Colonic mucosa (tissue), 4 donors: ENCODE measurements at regions not wholly inside any gene's neighbourhood (a gene's known extent, or its start where the extent isn't known, plus 50 kb on each side); places are given as distances from the start of the nearest gene placed in this dataset.

ENCODE experiments used
- DNase-seq: peaks from one replicate; pipeline ENCODE4 v3.0.0-alpha.2; 2020
- H3K27ac ChIP-seq: fragments of 200-600 bp; one replicate; pipeline ENCODE4 v1.8.0; 2021
- H3K27me3 ChIP-seq: fragments of 200-600 bp; one replicate; pipeline ENCODE4 v1.8.0; 2021
- H3K36me3 ChIP-seq: fragments of 200-600 bp; one replicate; pipeline ENCODE4 v1.8.0; 2021
- H3K4me1 ChIP-seq: fragments of 200-600 bp; one replicate; pipeline ENCODE4 v1.8.0; 2021; ENCODE audit warnings: mild to moderate bottlenecking
- H3K4me3 ChIP-seq: fragments of 200-600 bp; one replicate; pipeline ENCODE4 v1.8.0; 2021
- H3K9ac ChIP-seq, 2 donors: one replicate each; pipeline ENCODE4 v1.7.0; 2013; ENCODE audit warnings: control low read depth in 2 of 2, low read depth in 2 of 2, low read length in 2 of 2
- H3K9me3 ChIP-seq: fragments of 200-600 bp; one replicate; pipeline ENCODE4 v1.8.0; 2021
- intact Hi-C: fragments of 100-400 bp; cut with DNase I; formaldehyde crosslinking; loops from one replicate; pipeline ENCODE4 v1.14.1; 2022
- TF ChIP-seq, protein P1 (sequence below): fragments of 200-600 bp; IDR thresholded peaks from one replicate; pipeline ENCODE4 v1.8.0; 2022; ENCODE audit warnings: antibody characterized with exemption, mild to moderate bottlenecking
- donor health status: healthy.
- donor health status: DM: no; HTN: no; CAD: no.
- donor health status: DM: no; HTN: no; CAD: no.

DNA sequence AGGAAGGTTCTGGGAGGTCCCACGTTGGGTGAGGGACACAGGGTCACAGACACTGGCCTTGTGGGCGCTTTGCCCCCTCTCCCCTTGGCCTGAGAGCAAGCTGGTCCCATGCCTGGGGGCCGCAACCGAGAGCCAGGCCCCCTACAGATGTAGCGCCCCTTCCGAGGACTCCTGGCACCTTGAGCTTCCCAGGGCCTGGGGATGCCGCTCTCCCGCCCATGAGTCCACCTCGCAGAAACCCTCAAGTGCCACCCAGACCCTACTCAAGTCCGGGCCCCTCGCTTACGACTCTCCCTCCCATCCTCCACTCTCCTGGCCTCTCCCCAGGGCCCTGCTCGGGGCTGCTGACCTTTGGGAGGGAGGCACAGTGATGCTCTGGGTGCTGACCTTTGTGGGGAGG, 204.0 kb downstream of the BRD1 start:
- Histone ChIP-seq H3K4me3 (no peak overlapping the region), H3K36me3 (no peaks in the 10 kb centered on the region), H3K4me1 (no peaks in the 10 kb centered on the region), H3K27ac (no peak overlapping the region), H3K9me3 (no peaks in the 10 kb centered on the region), H3K9ac (no peak overlapping the region), H3K27me3 (no peaks in the 10 kb centered on the region)
- DNase-seq = no peak
- TF ChIP-seq, protein P1, sequence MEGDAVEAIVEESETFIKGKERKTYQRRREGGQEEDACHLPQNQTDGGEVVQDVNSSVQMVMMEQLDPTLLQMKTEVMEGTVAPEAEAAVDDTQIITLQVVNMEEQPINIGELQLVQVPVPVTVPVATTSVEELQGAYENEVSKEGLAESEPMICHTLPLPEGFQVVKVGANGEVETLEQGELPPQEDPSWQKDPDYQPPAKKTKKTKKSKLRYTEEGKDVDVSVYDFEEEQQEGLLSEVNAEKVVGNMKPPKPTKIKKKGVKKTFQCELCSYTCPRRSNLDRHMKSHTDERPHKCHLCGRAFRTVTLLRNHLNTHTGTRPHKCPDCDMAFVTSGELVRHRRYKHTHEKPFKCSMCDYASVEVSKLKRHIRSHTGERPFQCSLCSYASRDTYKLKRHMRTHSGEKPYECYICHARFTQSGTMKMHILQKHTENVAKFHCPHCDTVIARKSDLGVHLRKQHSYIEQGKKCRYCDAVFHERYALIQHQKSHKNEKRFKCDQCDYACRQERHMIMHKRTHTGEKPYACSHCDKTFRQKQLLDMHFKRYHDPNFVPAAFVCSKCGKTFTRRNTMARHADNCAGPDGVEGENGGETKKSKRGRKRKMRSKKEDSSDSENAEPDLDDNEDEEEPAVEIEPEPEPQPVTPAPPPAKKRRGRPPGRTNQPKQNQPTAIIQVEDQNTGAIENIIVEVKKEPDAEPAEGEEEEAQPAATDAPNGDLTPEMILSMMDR = no peak
- intact Hi-C loops = no loop called here

DNA sequence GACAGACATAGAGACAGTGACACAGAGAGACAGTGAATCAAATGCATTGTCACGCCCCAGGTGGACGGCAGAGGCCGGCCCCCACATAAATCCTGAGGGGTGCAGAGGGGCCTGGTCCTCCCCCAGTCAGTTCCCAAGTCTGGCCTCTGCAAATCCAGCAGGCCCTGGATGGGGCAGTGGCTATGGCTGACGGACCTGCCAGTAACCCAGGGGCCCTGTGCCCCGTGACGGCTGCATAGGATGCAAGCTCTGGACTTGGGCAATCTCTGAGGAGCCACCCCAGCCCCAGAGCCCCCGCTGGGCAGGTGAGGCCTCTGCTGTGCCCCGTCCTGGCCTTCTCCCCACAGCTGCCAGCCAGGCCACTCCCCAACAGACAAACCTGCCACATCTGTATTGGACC, 204.5 kb downstream of the BRD1 start:
- Histone ChIP-seq H3K36me3 (no peaks in the 10 kb centered on the region), H3K4me3 (no peak overlapping the region), H3K27ac (no peak overlapping the region), H3K9ac (no peak overlapping the region), H3K4me1 (no peaks in the 10 kb centered on the region), H3K9me3 (no peaks in the 10 kb centered on the region), H3K27me3 (no peaks in the 10 kb centered on the region)
- TF ChIP-seq, protein P1 = no peak
- DNase-seq = no peak
- intact Hi-C loops = no loop called here

DNA sequence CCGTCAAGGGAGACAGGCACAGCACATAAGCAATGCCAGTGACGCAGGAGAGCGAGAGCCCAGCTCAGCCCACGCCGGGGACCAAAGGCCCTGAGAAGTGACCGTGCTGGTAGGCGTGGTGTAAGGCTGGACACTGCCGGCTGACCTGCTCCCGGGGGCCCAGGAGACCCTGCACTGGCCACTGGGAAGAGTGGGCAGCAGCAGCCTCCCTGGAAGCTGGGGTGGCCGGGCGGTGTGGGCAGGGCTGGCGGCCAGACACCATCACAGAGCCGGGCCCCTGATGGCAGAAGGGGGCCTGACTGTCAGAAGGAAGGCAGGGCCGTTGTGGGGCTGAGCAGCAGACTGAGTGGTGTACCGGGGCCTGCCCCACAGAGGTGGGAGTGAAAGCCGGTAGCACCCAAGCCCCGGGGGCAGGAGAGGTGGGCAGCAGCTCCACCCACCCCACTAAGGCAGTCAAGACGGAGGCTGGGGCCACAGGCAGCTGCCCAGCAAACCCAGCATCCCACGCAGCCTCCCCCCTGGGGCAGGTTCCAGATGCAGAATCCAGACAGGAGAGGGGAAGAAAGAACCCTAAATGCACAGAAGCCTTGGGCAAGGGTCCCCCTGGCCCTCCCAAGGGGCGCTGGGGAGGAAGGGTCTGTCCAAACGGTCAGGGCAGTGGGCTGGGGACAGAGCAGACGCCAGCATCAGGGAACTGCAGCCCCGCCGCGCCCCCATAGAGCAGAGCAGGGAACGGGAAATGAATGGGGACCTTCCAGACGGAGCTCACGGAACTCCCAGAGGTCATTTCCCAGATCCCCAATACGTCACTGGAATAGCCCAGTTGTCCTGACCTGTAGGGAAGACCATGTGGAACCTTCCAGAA, 205.2 kb downstream of the BRD1 start:
- H3K9me3 ChIP-seq = no peaks in the 10 kb centered on the region
- H3K27me3 ChIP-seq = no peaks in the 10 kb centered on the region
- no peaks in the 10 kb centered on the region for H3K4me1 ChIP-seq
- intact Hi-C loops = no loop called here
- H3K9ac ChIP-seq = no peak overlapping the region
- DNase-seq = no peak
- H3K36me3 ChIP-seq = no peaks in the 10 kb centered on the region
- no peak overlapping the region for H3K27ac ChIP-seq
- no peak overlapping the region for H3K4me3 ChIP-seq
- TF ChIP-seq, protein P1 = no peak

DNA sequence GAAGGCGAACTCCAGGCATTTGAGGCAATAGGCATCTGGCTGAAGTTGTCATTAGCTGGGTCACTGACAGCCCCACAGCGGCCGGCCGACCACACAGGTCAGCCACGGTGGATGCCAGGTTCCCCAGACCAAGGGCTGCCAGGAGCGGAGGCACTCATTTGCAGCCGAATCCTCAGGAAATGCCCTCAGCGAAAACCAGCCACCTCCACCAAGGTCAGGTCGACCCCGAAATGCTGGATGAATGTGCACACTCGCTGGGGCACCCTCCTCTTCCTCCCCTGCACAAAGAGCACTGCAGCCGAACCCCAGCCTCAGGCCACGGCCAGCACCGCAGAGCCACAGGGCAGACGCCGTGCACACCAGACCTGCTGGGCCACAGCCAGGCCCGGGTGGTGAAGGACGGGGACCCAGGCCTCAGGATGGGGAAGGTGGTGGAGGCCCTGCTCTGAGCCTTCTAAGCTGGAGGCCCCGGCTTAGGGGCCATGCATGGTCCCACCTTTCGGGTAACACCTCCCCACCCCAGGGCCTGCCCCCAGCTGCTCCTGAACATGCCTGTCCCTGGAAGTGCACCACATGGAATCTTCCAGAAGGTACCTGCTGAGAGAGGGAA, 206.0 kb downstream of the BRD1 start:
- no peak for DNase-seq
- Histone ChIP-seq H3K9ac (no peak overlapping the region), H3K4me1 (no peaks in the 10 kb centered on the region), H3K9me3 (no peaks in the 10 kb centered on the region), H3K27me3 (no peaks in the 10 kb centered on the region), H3K4me3 (no peak overlapping the region), H3K36me3 (no peaks in the 10 kb centered on the region), H3K27ac (no peak overlapping the region)
- TF ChIP-seq, protein P1 = no peak
- intact Hi-C loops = no loop called here

DNA sequence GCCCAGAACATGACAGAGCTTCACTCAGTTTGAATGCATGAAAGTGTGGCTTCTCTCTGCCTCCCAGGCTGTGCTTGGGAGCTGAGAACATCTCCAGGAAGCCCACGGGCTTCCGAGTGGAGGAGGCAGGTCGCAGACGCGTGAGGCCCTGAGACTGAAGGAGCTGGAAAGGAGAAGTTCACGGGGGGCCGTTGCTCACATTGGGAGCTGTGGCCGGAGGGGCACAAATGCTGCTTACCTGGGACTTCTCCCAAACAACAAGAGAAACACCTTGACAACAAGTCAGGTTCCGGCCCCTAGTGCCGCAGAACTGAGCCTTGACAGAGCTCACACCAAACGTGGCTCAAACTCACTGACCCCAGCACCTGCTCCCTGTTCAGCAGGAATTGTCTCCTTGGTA, 207.0 kb downstream of the BRD1 start:
- Histone ChIP-seq H3K36me3 (no peaks in the 10 kb centered on the region), H3K4me3 (no peak overlapping the region), H3K4me1 (no peaks in the 10 kb centered on the region), H3K9me3 (no peaks in the 10 kb centered on the region), H3K27ac (no peak overlapping the region), H3K9ac (no peak overlapping the region), H3K27me3 (no peaks in the 10 kb centered on the region)
- intact Hi-C loops = no loop called here
- TF ChIP-seq, protein P1 = no peak
- DNase-seq = no peak
